ENCODE measurements at regions not wholly inside any gene's neighbourhood (a gene's known extent, or its start where the extent isn't known, plus 50 kb on each side); places are given as distances from the start of the nearest gene placed in this dataset.

DNA sequence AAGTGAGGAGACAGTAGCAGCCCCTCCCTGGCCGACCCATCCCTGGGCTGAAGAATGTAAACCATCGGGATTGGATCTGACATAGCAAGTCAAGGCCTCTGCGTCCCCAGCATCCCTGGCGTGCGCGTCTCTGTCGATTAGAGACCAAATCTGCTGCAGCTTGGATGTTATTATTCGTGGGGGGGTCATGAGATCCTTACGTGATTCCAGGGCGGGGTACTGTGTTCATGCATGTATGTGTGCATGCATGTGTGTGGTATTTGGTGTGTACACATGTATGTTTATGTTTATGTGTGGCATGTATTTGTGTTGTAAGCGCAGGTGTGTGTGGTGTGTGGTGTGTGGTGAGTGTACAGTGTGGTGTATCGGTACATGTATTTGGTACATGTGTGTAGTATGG, 741.8 kb upstream of the SALL3 start:
- Histone ChIP-seq H3K9me3 (no peaks in the 10 kb centered on the region), H3K36me3 (no peaks in the 10 kb centered on the region), H3K4me3 (no peak overlapping the region), H3K27ac (no peak overlapping the region), H3K4me1 (peaks cover 12% of the 10 kb centered on the region), H3K27me3 (no peaks in the 10 kb centered on the region)
- DNase-seq (ENCODE audit: extremely low spot score in 2 of 2) = peak in 1 of 2 donors; percentile 82
- intact Hi-C loops (cut with DNase I) = no loop called here
- TF ChIP-seq POLR2A (IDR thresholded peaks at IDR 0.05) (no peak), CTCF (IDR thresholded peaks at IDR 0.05) (no peak), POLR2AphosphoS5 (IDR thresholded peaks at IDR 0.05; ENCODE audit: insufficient read depth in 1 of 2, low read depth in 1 of 2) (no peak)

DNA sequence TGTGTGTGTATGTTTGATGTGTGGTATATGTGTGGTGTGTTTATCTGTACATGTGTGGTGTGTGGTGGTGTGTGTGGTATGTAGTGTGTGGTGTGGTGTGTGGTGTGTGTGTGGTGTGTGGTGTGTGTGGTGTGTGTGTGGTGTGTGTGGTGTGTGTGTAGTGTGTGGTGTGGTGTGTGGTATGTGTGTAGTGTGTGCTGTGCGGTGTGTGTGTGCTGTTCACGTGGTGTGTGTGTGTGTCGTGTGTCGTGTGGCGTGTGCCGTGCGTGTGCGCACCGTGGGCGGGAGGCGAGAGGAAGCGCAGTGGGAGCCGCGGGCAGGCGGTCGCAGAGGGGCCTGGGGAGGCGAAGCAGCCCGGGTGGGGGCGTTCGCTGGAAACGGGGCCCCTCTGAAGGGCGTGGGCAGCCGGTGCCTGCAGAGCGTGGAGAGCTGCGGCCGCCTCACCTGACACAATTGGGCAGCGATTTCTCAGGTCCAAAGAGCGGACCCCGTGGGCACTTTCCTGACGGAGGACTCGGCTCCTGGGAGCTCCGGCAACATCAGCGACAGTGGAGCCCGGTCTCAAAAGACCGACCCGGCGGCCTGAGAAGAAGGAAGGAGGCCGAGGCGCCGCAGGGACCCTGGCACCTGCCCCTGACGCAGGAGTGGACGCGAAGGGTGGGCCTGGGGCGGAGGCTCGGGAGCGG, 741.1 kb upstream of the SALL3 start:
- Histone ChIP-seq H3K36me3 (no peaks in the 10 kb centered on the region), H3K27ac (no peak overlapping the region), H3K9me3 (no peaks in the 10 kb centered on the region), H3K27me3 (no peaks in the 10 kb centered on the region), H3K4me1 (peaks cover 12% of the 10 kb centered on the region), H3K4me3 (no peak overlapping the region)
- intact Hi-C loops (cut with DNase I) = no loop called here
- peak in 1 of 2 donors; percentile 87 for DNase-seq (ENCODE audit: extremely low spot score in 2 of 2)
- TF ChIP-seq CTCF (IDR thresholded peaks at IDR 0.05) (no peak), POLR2A (IDR thresholded peaks at IDR 0.05) (no peak), POLR2AphosphoS5 (IDR thresholded peaks at IDR 0.05; ENCODE audit: insufficient read depth in 1 of 2, low read depth in 1 of 2) (no peak)

- intact Hi-C loops (cut with DNase I) = no loop called here
- H3K4me3 ChIP-seq = no peak overlapping the region
- H3K27me3 ChIP-seq = no peaks in the 10 kb centered on the region
- H3K36me3 ChIP-seq = no peaks in the 10 kb centered on the region
- peaks cover 12% of the 10 kb centered on the region for H3K4me1 ChIP-seq
- peak in 1 of 2 donors; percentile 40 for DNase-seq (ENCODE audit: extremely low spot score in 2 of 2)
- no peak overlapping the region for H3K27ac ChIP-seq
- no peaks in the 10 kb centered on the region for H3K9me3 ChIP-seq
- TF ChIP-seq POLR2A (IDR thresholded peaks at IDR 0.05) = no peak
- no peak for TF ChIP-seq CTCF (IDR thresholded peaks at IDR 0.05)
- no peak for TF ChIP-seq POLR2AphosphoS5 (IDR thresholded peaks at IDR 0.05; ENCODE audit: insufficient read depth in 1 of 2, low read depth in 1 of 2)
These were observed 740.5 kb upstream of the SALL3 start for GRCh38 chr18:78239090-78239457.

- H3K27ac ChIP-seq = no peak overlapping the region
- intact Hi-C loops (cut with DNase I) = loop anchor here (5.0 kb wide), 1 partner anchor 343 kb away; no protein-coding TSS in a partner anchor
- H3K27me3 ChIP-seq = no peaks in the 10 kb centered on the region
- no peak for TF ChIP-seq POLR2AphosphoS5 (IDR thresholded peaks at IDR 0.05; ENCODE audit: insufficient read depth in 1 of 2, low read depth in 1 of 2)
- DNase-seq (ENCODE audit: extremely low spot score in 2 of 2) = no peak
- no peaks in the 10 kb centered on the region for H3K9me3 ChIP-seq
- H3K4me3 ChIP-seq = no peak overlapping the region
- peaks cover 12% of the 10 kb centered on the region for H3K4me1 ChIP-seq
- no peaks in the 10 kb centered on the region for H3K36me3 ChIP-seq
These were observed 739.5 kb upstream of the SALL3 start for GRCh38 chr18:78240101-78240500.

DNA sequence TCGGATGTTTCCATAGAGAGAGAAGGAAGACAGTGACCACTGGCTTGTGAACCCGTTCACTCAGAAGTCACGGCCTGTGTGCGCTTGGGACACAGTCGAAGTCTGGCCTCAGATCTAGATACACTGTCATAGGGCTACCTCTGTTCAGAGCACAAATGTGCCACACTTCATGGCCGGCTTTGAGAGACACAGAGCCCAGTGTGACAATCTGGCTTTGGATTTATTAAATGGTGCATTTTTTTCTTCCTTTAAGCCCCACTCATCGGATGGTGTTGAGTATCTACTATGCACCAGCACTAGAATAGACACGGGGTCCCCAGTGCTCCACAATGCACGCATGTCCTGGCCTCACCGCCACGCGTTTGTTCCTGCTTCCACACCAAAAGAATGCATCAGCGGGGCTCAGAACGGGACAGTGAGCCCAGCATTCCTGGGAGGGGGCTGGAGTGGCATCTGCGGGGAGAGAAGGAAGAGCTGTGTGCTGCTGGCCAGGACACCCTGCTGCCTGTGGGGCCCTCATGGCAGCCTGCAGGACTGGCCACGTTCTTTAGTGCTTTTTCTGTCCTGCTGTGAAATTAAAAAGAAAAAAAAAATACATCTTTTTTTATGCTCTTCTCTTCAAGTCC, 738.9 kb upstream of the SALL3 start:
- H3K4me3 ChIP-seq = no peak overlapping the region
- H3K9me3 ChIP-seq = no peaks in the 10 kb centered on the region
- H3K27me3 ChIP-seq = no peaks in the 10 kb centered on the region
- H3K36me3 ChIP-seq = no peaks in the 10 kb centered on the region
- peak in 1 of 2 donors; percentile 77 for DNase-seq (ENCODE audit: extremely low spot score in 2 of 2)
- no peak overlapping the region for H3K27ac ChIP-seq
- intact Hi-C loops (cut with DNase I) = loop anchor here (5.0 kb wide), 1 partner anchor 343 kb away; no protein-coding TSS in a partner anchor
- TF ChIP-seq CTCF (IDR thresholded peaks at IDR 0.05) (no peak), POLR2A (IDR thresholded peaks at IDR 0.05) (no peak), POLR2AphosphoS5 (IDR thresholded peaks at IDR 0.05; ENCODE audit: insufficient read depth in 1 of 2, low read depth in 1 of 2) (no peak)
- peaks cover 12% of the 10 kb centered on the region for H3K4me1 ChIP-seq

Measured in vagina (tissue), 2 donors.